WERI-Rb-1 (cell line): ENCODE measurements at regions not wholly inside any gene's neighbourhood (a gene's known extent, or its start where the extent isn't known, plus 50 kb on each side); places are given as distances from the start of the nearest gene placed in this dataset.
"Not testable (repeated sequence)": the region's sequence is repeated elsewhere in the genome, so short reads cannot be mapped to it uniquely, and the experiment has no call there.

Experiments
- DNase-seq: peaks from one replicate; pipeline ENCODE4 v3.0.0-alpha.2; 2020
- H3K27ac ChIP-seq: fragments of 250-450 bp; sonication (Bioruptor Pico); 2 replicates; pipeline ENCODE4 v1.5.1; 2020; ENCODE audit warnings: mild to moderate bottlenecking, moderate library complexity
- H3K27me3 ChIP-seq: fragments of 250-450 bp; sonication (Bioruptor Pico); 2 replicates; pipeline ENCODE4 v1.5.1; 2021; ENCODE audit warnings: mild to moderate bottlenecking, low read depth, moderate library complexity; ENCODE audit not compliant: insufficient read depth, severe bottlenecking
- H3K36me3 ChIP-seq: fragments of 250-450 bp; sonication (Bioruptor Pico); 2 replicates; pipeline ENCODE4 v1.5.1; 2020; ENCODE audit warnings: mild to moderate bottlenecking, moderate library complexity
- H3K4me3 ChIP-seq: 2 replicates; pipeline ENCODE4 v1.5.1; 2011; ENCODE audit warnings: low read depth, mild to moderate bottlenecking, control low read depth, low read length
- H3K9me3 ChIP-seq: fragments of 250-450 bp; sonication (Bioruptor Pico); 2 replicates; pipeline ENCODE4 v1.5.1; 2021; ENCODE audit warnings: mild to moderate bottlenecking, moderate library complexity; ENCODE audit not compliant: severe bottlenecking
- TF ChIP-seq, protein P1 (sequence below): IDR thresholded peaks from 2 replicates; pipeline ENCODE4 v1.5.1; 2011; ENCODE audit warnings: low read depth, mild to moderate bottlenecking, control low read depth, inconsistent platforms, low read length

GRCh38 chr6:141050471-141050870 is 1082.3 kb upstream of the GJE1 start:
- no peaks in the 10 kb centered on the region for H3K27me3 ChIP-seq
- TF ChIP-seq, protein P1, sequence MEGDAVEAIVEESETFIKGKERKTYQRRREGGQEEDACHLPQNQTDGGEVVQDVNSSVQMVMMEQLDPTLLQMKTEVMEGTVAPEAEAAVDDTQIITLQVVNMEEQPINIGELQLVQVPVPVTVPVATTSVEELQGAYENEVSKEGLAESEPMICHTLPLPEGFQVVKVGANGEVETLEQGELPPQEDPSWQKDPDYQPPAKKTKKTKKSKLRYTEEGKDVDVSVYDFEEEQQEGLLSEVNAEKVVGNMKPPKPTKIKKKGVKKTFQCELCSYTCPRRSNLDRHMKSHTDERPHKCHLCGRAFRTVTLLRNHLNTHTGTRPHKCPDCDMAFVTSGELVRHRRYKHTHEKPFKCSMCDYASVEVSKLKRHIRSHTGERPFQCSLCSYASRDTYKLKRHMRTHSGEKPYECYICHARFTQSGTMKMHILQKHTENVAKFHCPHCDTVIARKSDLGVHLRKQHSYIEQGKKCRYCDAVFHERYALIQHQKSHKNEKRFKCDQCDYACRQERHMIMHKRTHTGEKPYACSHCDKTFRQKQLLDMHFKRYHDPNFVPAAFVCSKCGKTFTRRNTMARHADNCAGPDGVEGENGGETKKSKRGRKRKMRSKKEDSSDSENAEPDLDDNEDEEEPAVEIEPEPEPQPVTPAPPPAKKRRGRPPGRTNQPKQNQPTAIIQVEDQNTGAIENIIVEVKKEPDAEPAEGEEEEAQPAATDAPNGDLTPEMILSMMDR = no peak
- no peak for DNase-seq
- no peaks in the 10 kb centered on the region for H3K36me3 ChIP-seq
- H3K27ac ChIP-seq = no peak overlapping the region
- no peak overlapping the region for H3K4me3 ChIP-seq
- peaks cover 2% of the 10 kb centered on the region for H3K9me3 ChIP-seq

DNA sequence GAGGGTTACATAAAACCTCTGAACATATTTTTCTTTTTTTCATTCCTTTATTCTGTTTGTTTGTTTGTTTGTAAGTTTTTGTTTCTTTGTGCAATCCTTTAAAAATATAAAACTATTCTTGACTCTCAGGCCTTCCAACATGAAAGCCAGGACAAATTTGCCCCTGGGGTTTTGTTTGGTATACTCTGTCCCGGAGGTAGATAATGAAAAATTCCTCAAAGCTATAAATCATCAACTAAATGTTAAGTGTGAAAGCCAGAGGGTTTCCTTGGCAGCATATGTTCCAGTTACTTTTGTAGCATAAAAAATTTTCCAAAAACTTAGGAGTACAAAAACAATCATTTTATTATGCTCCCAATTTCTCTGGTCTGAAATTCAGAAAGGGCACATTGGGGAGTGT is 1084.3 kb upstream of the GJE1 start:
- H3K27ac ChIP-seq = no peak overlapping the region
- H3K27me3 ChIP-seq = no peaks in the 10 kb centered on the region
- TF ChIP-seq, protein P1 = no peak
- H3K9me3 ChIP-seq = peaks cover 2% of the 10 kb centered on the region
- no peak for DNase-seq
- no peaks in the 10 kb centered on the region for H3K36me3 ChIP-seq
- no peak overlapping the region for H3K4me3 ChIP-seq

DNA sequence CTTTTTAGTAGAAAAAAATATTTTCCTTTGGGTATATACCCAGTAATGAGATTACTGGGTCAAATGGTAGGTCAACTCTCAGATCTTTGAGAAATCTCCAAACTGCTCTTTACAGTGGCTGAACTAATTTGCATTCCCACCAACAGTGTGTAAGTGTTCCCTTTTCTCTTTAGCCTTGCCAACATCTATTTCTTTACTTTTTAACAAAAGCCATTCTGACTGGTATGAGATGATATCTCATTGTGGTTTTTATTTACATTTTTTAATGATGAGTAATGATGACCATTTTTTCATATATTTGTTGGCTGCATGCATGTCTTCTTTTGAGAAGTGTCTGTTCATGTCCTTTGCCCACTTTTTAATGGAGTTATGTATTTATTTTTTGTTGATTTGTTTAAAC is 1086.2 kb upstream of the GJE1 start:
- H3K9me3 ChIP-seq, DNase-seq: not testable (repeated sequence)

DNA sequence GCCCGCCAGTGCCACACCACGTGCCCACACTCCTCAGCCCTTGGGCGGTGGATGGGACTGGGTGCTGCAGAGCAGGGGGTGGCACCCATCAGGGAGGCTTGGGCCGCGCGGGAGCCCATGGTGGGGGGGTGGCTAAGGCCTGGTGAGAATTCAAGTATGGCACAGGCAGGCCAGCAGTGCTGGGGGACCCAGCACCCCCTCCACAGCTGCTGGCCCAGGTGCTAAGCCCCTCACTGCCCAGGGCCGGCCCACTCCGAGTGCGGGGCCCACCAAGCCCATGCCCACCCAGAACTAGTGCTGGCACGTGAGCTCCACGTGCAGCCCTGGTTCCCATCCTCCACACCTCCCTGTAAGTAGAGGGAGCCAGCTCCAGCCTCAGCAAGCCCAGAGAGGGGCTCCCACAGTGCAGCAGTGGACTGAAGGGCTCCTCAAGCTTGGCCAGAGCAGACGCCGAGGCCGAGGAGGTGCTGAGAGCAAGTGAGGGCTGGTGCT is 1091.1 kb upstream of the GJE1 start:
- H3K27me3 ChIP-seq = no peaks in the 10 kb centered on the region
- H3K4me3 ChIP-seq = no peak overlapping the region
- H3K9me3 ChIP-seq = no peaks in the 10 kb centered on the region
- TF ChIP-seq, protein P1 = no peak
- DNase-seq = no peak
- H3K27ac ChIP-seq = no peak overlapping the region
- no peaks in the 10 kb centered on the region for H3K36me3 ChIP-seq

More for the DNA sequence above, 1086.2 kb upstream of the GJE1 start:
- H3K36me3 ChIP-seq, H3K4me3 ChIP-seq, H3K27me3 ChIP-seq, H3K27ac ChIP-seq: not testable (repeated sequence)

DNA sequence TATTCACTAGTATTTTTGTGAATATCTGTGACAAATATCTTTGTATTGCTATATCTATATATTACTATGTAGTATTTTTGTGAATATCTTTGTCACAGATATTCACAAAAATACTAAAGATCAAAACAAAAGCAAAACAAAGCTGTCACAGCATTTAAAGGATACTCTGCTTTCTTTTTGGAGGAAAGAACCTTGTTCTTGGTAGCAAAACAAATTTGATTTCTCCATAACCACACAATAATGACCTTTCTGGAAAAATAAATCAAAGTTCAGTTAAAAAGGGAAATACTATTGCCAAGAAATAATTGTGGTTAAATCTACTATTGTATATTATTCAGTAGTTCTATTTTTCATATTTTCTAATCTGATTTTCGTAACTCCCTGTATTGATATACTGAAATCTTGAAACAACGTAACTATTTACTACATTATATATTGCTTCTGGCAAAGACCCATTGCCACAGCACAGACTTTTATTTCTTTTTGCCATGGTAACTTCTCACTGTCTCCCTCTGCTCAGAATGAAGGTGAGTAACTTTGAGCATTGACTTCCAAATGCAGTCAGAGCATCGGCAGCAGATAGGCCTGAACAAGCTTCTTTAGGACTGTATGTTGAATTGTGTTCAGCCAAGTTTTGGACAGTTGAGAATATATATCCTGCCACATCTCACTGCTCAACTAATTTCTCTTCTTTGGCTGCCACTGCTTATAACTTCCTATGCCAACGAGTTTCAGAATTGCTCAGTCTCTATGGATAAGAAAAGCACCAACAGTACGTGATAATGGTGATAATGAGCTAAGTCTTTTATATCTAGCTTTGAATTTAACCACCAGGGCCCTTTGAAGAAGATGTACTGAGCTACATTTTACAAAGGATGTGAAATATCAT is 1097.2 kb upstream of the GJE1 start:
- TF ChIP-seq, protein P1 = no peak
- H3K9me3 ChIP-seq = no peaks in the 10 kb centered on the region
- no peaks in the 10 kb centered on the region for H3K36me3 ChIP-seq
- no peak overlapping the region for H3K27ac ChIP-seq
- no peak overlapping the region for H3K4me3 ChIP-seq
- DNase-seq = no peak
- H3K27me3 ChIP-seq = no peaks in the 10 kb centered on the region

GRCh38 chr6:141033101-141033500 is 1099.6 kb upstream of the GJE1 start:
- no peak for DNase-seq
- H3K4me3 ChIP-seq = no peak overlapping the region
- TF ChIP-seq, protein P1 = no peak
- no peaks in the 10 kb centered on the region for H3K9me3 ChIP-seq
- no peaks in the 10 kb centered on the region for H3K27me3 ChIP-seq
- no peaks in the 10 kb centered on the region for H3K36me3 ChIP-seq
- no peak overlapping the region for H3K27ac ChIP-seq
